H7 (cell line): ENCODE measurements at regions not wholly inside any gene's neighbourhood (a gene's known extent, or its start where the extent isn't known, plus 50 kb on each side); places are given as distances from the start of the nearest gene placed in this dataset.
A peak's percentile ranks its signal among the peaks of the same experiment; 100 is the strongest.
"Not testable (repeated sequence)": the region's sequence is repeated elsewhere in the genome, so short reads cannot be mapped to it uniquely, and the experiment has no call there.

Experiments used
- DNase-seq: peaks from one replicate; pipeline ENCODE4 v3.0.0; 2012
- H3K27me3 ChIP-seq: 2 replicates; pipeline ENCODE4 v1.6.0; 2011; ENCODE audit warnings: mild to moderate bottlenecking, low read length; ENCODE audit not compliant: control insufficient read depth, insufficient read depth
- H3K36me3 ChIP-seq: replicated peaks from 2 replicates; pipeline ENCODE4 v1.5.1; 2011; ENCODE audit warnings: low read length; ENCODE audit not compliant: control insufficient read depth, insufficient read depth
- H3K4me3 ChIP-seq: 2 replicates; pipeline ENCODE4 v1.5.1; 2011; ENCODE audit warnings: low read depth, mild to moderate bottlenecking, control low read depth, low read length, moderate library complexity; ENCODE audit not compliant: insufficient read depth

DNA sequence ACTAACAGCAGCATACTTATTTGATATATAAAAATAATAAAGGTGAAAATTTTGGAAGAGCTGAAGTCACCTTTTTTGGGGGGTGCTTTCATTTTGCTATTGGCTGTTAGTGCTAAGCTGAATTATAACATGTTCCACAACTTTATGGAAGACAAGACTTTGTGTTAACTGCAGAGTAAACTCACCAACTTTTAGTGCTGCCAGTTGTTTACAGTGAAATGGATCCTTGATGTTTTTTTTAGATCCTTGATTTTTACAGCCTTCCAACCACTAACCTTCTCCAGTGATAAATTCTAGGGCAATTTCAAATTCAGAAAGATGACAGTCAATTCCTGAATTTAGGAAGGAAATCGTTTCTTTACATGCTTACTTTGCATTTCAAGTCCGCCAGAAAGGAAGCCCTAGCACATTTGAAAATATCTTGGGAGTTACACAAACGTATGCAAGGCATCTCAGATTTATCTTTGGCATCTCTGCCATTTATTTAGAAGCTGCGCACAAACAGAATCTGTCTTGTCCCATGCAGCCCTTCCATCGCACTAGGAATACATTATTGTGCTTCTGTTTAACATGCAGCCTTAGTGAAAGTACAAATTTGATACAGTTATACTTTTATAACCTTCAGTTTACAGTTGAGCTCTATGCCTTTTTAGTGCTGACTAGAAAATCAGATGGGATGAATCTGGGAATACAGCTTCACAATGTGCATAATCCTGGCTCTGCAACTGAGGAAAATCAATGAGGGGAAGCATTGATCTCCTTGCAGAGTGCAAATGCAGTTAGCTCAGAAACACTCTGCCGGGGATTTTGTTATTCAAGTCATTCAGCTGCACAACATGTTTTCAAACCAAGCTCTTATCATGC lies 142.4 kb upstream of the ZNF608 start:
- H3K27me3 ChIP-seq = no peaks in the 10 kb centered on the region
- no peak overlapping the region for H3K4me3 ChIP-seq
- no peak for DNase-seq
- no peaks in the 10 kb centered on the region for H3K36me3 ChIP-seq

DNA sequence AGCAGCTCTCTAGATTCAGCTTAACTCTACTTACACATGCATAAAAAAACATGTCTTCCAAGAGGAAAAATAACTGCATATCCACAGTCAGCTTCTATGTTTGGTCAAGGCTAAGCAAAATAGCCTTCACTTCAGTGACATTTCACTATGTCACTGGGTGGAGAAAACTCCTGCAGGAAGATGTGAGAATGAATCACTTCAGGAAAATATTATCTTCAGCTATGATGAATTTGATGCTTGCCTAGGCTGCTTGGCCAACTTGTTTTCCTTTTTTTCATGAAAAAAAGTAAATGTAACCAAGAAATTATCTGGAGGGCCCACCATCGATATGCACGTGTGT lies 143.0 kb upstream of the ZNF608 start:
- DNase-seq = no peak
- Histone ChIP-seq H3K36me3 (no peaks in the 10 kb centered on the region), H3K27me3 (no peaks in the 10 kb centered on the region), H3K4me3 (no peak overlapping the region)

DNA sequence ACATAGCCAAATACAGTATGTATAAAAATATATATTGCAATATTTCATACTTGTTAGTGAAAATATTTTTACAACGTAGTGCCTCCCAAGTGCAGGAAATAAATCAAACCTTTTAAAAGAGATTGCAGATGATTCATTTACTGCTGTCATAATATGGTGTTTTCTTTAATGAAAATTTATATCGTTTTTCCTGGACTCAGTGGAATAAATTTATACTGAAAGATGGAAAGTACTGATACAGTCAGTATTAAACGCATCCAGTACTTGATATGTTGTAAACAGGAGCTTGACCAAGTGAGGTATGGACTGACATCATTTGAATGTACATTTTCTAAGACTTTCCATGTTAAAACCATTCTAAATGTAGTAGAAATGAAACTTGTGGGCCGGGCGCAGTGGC lies 143.4 kb upstream of the ZNF608 start:
- no peak for DNase-seq
- no peaks in the 10 kb centered on the region for H3K27me3 ChIP-seq
- no peak overlapping the region for H3K4me3 ChIP-seq
- H3K36me3 ChIP-seq = no peaks in the 10 kb centered on the region

DNA sequence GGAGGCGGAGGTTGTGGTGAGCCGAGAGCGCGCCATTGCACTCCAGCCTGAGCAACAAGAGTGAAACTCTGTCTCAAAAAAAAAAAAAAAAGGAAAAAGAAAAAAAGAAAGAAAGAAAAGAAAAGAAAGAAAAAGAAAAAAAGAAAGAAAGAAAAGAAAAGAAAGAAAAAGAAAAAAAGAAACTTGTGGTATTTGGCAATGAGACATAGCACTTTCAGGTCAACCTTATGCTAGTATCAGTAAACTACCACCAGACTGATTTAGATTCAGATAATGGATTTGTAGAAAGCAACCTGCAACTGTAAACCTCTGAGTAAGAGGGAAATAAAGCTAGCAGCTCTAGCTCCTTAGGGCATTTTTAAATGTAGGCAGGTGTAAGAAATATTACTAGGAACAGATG lies 144.0 kb upstream of the ZNF608 start:
- not testable (repeated sequence) for H3K4me3 ChIP-seq, H3K36me3 ChIP-seq, H3K27me3 ChIP-seq, DNase-seq

DNA sequence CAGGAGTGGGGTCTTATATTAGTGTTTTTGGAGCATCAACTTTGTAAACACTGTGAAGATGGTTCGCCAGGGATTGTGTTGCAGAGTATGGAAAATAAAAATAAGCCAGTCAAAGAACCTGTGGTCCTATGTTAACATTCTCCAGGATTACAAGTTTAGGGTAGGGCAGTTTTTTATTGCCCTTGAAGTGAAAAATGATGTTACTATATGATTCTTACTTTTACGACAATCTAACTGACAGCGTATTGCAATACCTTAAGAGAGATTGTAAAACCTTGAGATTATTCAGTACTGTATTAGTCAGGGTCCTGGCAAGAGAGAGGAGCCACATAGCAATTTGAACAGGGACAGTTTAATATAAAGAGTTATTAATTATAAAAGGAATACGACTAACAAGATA lies 144.7 kb upstream of the ZNF608 start:
- H3K36me3 ChIP-seq = no peaks in the 10 kb centered on the region
- H3K4me3 ChIP-seq = no peak overlapping the region
- no peak for DNase-seq
- no peaks in the 10 kb centered on the region for H3K27me3 ChIP-seq

DNA sequence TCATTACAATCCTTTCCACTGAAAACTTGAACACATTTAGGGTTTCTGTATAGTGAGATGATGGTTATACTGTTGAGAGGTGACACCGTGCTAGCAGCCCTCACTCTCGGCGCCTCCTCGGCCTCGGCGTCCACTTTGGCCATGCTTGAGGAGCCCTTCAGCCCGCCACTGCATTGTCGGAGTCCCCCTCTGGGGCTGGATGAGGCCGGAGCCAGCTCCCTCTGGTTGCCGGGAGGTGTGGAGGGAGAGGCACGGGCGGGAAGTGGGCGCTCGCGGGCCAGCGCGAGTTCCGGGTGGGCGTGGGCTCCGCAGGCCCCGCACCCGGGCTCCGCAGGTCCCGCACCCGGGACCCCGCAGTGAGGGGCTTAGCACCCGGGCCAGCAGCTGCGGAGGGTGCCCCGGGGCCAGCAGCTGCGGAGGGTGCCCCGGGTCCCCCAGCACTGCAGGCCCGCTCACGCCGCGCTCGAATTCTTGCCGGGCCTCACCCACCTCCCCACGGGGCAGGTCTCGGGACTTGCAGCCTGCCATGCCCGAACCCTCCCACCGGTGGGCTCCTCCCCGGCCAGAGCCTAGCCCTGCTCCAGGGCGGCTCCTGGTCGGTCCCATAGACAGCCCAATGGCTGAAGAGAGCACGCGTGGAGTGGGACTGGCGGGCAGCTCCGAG lies 145.9 kb upstream of the ZNF608 start:
- Histone ChIP-seq H3K36me3 (no peaks in the 10 kb centered on the region), H3K4me3 (no peak overlapping the region), H3K27me3 (no peaks in the 10 kb centered on the region)
- DNase-seq = no peak

DNA sequence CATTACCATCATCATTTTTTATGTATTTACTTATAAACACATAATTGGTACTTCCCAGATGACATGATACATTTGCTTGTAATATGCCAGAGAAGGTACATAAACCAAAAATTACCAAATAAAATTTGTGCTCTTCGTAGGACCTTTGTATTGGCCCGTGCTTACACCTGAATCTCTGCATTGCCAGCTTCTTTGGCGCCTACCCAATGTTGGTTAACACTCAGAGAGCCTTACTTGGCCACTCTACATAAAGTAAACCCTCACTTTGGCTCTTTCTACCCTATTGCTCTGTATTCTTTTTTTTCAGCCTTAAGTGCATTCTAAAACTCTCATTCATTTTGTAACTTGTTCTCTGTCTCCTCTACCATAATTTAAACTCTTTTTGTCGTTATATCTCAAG lies 148.1 kb upstream of the ZNF608 start:
- H3K36me3 ChIP-seq = no peaks in the 10 kb centered on the region
- no peaks in the 10 kb centered on the region for H3K27me3 ChIP-seq
- no peak for DNase-seq
- no peak overlapping the region for H3K4me3 ChIP-seq

DNA sequence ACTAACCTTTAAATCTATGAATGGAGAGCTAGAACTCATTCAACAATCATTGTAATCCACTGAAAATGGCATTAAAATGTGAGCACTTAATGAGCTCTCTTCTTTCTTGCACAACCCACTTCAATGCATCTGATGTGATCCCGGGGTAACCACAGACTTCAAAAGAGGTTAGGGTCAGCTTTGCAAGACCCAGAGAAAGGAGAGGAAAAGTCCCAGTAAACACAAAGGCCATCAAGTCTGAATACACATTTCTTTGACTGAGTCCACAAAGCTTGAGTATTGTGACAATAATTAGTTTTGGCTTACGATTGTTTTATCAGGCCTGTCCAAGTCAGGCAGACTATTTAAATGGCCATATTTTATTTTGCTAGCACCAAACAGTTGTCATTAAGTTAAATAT lies 148.8 kb upstream of the ZNF608 start:
- no peaks in the 10 kb centered on the region for H3K27me3 ChIP-seq
- H3K4me3 ChIP-seq = no peak overlapping the region
- no peak for DNase-seq
- H3K36me3 ChIP-seq = no peaks in the 10 kb centered on the region

DNA sequence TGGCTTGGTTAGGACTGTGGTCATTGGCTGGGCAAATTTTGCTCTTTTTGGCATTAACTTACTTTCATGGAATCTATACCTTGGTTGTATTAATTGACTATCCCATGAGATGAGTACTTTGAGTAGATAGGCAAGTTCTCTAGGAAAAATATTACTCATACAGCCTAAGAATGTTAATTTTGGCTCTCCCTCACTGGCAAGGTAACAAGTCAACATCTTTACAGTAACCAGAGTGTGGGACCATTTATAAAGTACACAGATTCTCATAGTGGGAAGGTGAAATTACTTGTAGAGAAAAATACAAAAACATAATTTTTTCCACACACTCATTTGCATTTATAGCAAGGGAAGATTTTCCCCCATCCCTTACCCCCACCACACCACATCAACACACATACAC lies 154.6 kb upstream of the ZNF608 start:
- Histone ChIP-seq H3K4me3 (no peak overlapping the region), H3K27me3 (peaks cover 15% of the 10 kb centered on the region), H3K36me3 (no peaks in the 10 kb centered on the region)
- DNase-seq = no peak

DNA sequence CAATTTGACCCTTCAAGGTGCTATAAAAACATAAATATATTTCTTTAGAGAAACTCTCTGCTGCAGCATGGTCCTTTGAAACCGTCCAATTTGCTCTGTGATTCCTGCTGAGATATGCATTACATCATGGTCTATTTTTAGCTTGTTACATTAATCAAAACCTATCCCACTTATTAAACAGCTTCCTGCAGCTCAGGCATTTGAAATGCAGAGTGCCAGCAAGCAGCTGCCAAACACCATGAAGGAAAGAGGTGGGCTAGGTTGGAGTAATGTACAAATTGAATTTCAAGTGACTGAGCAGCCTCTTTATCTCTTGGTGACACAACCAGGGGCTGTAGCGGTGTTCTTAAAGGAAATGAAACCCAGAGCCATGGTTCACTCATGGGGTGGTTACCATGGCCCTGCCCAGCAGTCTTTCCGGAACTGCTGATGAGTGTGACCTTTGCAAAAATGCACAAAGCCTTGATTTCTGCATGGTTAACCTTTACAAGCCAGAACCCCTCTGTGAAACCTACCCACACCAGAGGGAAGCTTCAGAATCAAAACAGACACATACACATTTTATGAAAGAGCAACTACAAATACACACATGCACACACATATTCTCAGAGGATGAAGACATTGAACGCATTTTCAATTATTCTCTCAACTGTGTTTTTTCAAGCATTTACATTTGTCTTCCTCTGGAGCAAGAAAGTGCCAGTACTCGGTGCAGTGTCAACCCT lies 155.8 kb upstream of the ZNF608 start:
- no peak for DNase-seq
- H3K36me3 ChIP-seq = no peaks in the 10 kb centered on the region
- no peak overlapping the region for H3K4me3 ChIP-seq
- H3K27me3 ChIP-seq = peaks cover 15% of the 10 kb centered on the region

DNA sequence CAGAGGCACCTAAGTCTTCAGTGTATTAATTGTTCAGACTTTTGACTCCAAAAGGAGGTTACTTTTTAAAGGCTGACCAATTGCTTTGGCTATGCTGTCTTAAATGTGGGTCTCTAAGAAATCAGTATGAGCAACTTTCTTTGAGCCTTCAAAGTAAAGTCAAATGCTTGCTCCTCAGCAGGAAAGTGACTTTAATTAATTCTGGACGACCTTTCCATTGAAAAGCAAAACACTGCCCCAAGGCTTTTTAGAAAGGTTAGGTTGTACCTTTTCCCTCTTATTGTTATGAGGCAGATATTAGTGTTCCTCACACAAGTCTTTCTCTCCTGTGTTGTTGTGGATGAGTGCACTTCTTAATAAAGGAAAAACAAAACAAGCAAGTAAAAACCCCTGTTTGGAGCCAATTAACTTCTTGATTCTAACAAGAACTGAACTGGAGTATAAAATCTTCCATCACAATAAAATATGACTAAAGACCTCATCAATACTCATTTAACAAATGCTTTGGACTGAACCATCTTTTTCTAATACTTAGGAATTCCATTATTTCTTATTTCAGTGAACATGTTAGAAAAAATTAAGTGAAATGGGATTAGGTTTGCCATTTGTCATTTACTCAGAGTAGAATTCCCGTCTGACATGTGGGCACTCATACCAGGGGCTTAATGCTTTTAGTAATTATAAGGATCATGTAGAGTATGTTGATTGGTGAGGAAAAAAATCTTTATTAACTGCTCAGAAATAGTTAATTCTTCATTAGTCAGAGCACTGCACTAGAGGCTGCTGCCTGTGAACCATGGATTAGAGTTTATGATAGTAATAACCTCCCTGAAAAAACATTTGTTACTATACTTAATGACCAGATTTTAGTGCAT lies 159.1 kb upstream of the ZNF608 start:
- Histone ChIP-seq H3K36me3 (no peaks in the 10 kb centered on the region), H3K27me3 (peaks cover 15% of the 10 kb centered on the region), H3K4me3 (no peak overlapping the region)
- no peak for DNase-seq

DNA sequence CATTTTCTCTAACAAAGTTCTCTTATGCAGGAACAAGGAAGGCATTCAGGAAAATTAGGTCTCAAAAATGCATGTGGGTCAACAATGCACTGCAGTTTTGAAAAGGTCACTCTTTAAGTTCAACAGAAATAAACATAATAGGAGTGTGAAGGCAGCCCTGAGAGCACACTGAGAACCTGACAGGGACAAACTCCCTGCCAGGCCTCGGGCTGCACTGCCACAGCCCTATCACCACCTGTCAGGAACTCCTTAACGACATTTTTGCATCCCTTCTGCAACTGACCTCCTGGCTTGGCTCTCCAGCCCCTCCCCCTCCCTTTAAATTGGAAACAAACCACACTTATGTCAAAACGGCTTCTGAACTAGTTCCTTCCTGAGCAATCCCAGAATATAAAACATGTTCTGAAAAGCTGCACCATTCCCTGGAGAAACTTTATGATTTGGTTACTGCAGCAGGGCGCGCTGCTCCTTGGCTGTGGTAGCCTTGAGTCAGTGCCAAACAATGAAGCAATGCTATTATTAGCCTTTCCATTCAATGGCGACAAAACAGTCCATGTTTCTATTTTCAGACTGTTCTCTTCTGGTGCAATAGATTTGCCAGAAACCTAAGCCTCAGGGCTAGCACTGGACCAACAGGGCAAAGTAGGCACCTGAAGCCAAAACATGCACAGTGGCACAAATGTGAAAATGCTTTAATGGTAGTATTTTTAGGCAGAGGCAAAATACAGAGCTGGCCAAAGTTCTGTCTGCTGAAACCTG lies 160.1 kb upstream of the ZNF608 start:
- peak; percentile 25 for DNase-seq
- peaks cover 15% of the 10 kb centered on the region for H3K27me3 ChIP-seq
- H3K4me3 ChIP-seq = no peak overlapping the region
- H3K36me3 ChIP-seq = no peaks in the 10 kb centered on the region

DNA sequence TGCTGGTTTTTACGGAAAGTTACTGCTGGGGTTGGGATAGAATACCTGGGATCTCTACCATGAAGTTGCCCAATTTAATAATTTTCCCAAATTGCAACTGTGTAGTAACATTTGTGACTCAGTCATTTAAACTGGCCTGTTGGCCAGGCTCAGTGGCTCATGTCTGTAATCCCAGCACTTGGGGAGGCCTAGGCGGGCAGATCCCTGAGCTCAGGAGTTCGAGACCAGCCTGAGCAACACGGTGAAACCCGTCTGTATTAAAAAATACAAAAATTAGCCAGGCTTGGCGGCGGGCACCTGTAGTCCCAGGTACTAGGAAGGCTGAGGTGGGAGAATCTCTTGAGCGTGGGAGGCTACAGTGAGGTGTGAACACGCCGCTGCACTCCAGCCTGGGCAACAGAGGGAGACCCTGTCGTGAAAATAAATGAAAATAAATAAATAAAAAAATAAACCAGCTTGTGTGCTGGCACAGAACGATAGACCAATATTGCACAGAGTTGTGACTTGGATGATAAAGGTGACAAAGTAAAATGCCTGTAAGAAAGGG lies 160.7 kb upstream of the ZNF608 start:
- DNase-seq = no peak
- H3K4me3 ChIP-seq = no peak overlapping the region
- no peaks in the 10 kb centered on the region for H3K36me3 ChIP-seq
- H3K27me3 ChIP-seq = peaks cover 15% of the 10 kb centered on the region
